Fibroblast of the conjunctiva (primary cell): ENCODE measurements at regions not wholly inside any gene's neighbourhood (a gene's known extent, or its start where the extent isn't known, plus 50 kb on each side); places are given as distances from the start of the nearest gene placed in this dataset.

Experiments used
- DNase-seq: peaks from one replicate; pipeline ENCODE4 v3.0.0-alpha.2; 2010; ENCODE audit warnings: low read depth

DNA sequence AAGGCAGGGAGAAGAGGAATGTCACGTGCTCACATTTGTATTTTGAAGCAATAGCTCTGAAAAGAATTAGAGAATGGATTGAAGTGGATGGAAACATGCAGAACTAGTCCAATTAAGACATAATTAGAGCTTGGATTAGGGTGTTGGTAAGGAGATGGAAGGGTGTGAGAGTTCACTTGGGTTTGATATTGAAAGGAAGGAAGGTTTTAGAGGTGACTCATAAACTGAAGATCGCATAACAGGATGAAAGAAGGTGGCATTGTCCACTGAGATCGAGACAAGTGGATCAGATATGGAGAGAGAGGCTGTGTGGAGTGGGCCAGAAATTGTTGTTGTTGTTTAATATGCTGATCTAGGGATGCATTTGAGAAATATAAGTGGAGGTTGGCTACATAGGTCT lies 244.0 kb upstream of the SMIM31 start:
- DNase-seq = no peak

DNA sequence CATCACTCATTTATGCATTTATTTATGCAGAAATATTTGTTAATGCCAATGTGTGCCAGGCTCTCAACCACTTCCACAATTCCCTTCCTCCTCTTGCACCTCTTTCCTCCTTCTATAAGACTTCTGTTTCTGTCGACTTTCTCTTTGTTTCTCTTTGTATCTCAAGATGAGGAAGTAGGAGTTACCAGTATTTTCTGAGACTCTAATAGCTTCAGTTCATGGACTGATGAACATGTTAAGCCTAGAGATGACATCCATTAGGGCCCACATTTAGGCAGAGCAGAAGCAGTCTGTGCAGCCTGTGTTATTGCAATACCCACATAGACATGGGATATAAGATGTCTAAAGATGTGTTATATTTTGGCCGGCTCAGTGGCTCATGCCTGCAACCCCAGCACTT lies 241.8 kb upstream of the SMIM31 start:
- no peak for DNase-seq

DNA sequence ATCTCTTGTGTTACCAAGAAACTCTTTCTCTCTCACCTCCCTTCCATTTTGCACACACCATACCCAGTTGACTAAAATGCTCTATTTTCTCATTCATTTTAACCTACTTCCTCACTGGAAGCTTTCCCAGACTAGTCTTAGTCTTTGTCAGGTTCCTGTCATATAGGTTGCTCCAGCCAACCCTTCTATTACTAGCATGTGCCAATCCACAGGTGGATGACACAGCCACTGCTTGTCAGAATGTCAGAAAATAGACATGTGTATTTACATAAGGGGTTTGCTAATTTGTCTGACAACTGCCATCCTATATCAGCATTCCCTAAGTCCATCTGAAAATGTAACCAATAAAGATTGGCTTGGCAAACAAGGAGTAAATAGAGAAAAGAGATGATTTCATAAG lies 239.2 kb upstream of the SMIM31 start:
- no peak for DNase-seq

DNA sequence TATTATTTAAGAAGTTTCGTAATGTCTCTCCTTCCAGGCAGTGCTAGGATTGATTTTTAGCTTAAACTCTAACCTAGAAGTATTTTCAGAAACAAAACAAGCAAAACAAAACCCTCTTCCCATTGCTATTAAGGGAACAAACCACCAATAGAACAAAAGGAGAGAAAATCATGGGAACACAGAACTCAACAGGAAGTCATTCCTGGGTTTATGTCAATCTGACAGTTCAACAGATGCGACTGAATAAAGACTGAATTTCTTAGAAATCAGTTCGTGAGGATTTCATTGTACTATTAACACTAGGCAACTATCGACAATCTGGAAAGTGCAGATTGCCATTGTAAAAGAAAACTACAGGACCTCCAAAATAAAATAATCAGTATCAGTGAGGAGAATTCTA lies 229.1 kb upstream of the SMIM31 start:
- DNase-seq = no peak

DNA sequence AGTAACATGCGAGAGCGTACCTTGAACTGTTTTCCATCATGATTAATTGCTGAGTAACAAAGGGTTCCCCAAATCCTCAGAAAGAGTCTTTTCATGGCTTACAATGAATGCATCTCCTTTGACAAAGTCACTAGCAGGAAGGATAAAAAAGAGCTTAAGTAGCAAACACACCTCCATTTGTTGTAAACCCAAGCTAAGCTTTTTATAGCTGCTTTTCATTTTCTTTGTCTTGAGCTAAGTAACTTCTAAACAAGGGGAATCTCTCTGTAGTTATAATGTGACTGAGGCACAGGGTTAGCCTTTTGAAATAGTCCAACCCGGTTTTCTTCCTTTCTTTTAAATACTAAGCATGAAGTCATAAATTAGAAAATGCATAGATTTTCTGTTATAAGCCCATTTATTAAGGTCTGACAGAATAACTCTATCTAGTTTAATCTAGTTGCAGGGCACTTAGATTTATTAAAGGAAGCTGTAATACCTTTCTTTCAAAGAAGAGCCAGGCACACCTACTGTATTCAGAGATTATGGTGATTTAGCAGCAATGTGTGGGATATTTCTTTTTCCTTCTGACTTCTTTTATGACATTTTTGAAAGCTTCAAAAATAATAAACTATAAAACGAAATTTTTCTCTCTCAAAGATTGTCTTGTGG lies 226.9 kb upstream of the SMIM31 start:
- DNase-seq = no peak

DNA sequence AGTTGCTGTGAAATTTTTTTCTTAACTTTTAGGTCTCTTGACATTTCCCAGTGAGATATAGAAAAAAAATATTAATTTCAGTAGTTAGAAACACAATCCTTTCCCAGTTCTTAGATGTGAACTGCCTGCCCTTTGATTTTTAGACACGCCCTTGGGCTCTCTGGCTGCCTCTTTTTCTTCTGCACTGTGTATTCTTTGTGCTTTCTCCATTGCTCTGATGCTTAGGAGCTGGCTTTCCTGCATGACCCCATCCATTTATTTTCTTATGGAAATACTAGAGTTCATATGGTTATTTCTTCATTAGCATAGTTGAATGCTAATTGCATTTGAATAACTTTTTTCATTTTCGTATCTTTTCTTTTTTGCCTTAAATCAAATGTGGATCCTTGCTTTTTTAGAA lies 224.9 kb upstream of the SMIM31 start:
- no peak for DNase-seq

DNA sequence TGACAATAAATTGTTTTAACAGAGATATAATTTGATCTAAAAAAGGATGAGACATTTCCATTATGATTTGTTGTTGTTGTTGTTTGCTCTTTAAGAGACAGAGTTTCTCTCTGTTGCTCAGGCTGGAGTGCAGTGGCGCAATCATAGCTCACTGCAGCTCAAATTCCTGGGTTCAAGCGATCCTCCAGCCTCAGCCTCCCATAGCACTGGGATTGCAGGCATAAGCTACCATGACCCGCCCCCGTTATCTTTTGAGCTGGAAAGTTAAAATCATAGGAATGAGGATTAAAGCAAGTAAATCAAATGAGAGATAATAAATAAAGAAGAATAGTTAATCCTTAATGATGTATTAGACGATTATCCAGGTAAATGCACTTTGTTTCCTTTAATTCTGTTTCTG lies 224.4 kb upstream of the SMIM31 start:
- no peak for DNase-seq

DNA sequence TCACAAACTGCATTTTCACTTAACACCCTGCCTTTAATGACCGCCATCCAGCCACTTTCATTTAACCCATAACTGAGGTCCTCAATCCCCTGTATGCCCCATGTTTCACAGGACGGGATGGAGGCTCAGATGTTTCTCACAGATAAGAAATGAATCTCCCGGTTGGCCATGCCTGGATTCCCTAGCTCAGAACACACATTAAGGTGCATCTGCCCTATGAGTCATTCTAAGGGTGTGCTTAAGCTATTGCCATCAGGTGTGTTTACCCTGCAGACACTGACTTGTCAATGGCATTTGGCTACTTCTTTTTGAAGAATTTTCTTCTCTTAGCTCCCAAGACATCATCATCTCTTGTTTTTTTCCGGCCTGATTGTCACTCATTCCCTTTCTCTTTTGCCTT lies 222.6 kb upstream of the SMIM31 start:
- no peak for DNase-seq

DNA sequence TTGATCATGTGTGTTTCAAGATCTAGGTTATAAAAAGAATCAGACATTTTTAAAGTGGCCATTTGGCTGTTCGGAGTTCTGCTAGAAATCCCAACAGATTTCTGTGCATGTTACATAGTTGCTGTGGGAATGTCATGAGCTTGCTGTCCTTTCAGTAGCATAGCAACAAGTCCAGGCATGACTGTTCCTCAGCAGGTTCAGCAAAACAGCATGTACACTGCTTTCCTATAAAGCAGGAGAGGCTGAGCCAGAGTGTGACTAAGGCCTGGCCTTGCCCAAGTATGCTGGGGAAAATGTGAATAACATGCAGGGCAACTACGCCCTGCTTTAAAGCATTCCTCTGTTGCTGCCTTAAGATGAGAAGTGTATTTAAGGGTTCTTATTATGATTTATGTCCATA lies 217.1 kb upstream of the SMIM31 start:
- DNase-seq = peak; percentile 28

DNA sequence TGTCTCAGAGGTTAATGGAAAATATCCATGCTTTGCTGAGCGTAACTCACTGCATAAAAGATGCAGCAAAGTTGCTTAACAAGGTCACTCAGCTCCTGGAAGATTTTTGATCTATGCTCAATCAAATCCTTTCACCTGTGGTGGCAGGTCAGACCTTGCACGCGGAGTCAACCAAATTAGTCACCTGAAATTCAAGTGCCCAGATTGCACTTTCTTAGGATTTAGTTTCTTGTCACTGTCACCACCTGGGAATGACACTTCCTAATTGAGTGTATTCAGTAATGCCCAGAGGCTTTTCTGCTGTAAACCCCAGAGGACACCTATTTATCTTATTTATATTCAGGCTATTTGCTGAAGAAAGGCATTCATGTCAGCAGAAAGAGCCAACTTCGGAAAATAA lies 215.8 kb upstream of the SMIM31 start:
- DNase-seq = no peak

DNA sequence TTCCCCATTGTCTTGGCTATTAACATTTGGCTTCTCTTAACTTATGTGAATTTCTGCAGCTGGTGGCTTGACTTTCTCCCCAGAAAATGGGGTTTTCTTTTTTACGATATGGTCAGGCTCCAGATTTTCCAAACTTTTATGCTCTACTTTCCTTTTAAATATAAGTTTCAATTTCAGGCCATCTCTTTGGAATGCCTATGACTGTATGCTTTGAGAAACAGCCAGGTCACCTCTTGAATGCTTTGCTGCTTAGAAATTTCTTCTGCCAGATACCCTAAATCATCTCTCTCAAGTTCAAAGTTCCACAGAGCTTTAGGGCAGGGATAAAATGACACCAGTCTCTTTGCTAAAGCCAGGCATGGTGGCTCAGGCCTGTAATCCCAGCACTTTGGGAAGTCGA lies 212.9 kb upstream of the SMIM31 start:
- no peak for DNase-seq

DNA sequence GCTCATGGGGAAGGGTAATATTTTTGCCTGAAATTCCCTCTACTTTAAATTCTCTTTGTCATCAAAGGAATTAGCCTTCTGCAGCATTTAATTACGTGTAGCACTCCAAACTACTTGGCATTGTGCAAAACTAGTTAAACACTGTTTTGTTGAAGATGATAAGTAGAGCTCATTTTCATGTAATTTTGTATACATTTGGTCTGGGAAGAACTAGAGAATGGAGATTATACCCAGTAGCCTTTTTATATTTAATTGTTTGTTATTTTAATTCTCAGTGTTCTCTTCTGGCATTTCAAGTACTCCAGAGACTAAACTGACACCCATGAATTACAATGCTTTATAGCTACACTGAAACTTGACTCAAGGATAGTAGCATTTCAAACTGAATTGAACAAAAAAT lies 211.5 kb upstream of the SMIM31 start:
- DNase-seq = no peak

DNA sequence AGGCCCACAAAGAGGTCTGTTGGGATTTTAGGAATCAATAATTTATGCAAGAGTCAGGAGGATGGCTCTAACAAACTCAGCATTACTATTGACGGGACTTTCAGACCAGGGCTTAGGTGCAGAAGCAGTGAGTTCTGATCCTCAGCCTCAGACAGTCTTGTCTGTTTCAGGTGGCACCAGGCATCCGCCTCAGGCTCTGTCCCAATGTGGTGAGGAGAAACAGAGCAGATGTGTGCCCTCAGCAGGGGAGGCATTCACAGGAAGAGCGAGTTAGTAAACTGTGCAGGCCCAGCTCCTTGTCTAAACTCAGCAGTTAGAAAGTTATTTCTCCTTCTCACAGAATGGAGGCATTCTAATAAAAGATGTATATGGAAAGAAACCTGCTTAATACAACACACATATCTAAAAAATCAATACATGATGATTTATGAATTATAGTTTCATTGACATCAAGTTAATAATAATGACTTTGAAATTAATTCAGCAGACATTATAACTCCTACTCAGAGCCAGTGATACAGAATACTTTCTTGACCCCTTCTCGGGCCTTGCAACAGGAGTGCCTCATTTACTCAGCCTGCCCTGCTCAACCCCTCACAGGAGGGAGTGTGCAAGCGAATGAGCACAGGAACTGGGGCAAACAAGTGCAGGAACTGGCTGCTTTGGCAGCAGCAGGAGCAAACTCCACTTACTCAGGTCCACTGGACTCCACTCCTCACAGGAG lies 202.8 kb upstream of the SMIM31 start:
- DNase-seq = no peak

DNA sequence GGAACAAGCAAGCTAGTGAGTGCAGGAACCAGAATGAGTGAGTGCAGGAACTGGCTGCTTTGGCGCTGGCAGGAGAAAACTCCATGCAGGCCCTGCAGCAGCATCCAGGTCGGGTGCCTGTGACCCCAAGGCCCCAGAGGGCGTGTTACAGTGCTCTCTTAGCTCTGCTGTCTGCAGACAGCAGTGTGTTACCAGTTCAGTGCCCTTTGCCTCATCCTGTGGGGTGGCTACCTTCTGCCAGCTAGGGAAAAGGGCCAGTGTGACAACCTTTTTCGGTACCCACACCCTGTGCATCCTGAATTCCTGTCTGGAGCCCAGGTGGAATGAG lies 202.3 kb upstream of the SMIM31 start:
- DNase-seq = no peak

DNA sequence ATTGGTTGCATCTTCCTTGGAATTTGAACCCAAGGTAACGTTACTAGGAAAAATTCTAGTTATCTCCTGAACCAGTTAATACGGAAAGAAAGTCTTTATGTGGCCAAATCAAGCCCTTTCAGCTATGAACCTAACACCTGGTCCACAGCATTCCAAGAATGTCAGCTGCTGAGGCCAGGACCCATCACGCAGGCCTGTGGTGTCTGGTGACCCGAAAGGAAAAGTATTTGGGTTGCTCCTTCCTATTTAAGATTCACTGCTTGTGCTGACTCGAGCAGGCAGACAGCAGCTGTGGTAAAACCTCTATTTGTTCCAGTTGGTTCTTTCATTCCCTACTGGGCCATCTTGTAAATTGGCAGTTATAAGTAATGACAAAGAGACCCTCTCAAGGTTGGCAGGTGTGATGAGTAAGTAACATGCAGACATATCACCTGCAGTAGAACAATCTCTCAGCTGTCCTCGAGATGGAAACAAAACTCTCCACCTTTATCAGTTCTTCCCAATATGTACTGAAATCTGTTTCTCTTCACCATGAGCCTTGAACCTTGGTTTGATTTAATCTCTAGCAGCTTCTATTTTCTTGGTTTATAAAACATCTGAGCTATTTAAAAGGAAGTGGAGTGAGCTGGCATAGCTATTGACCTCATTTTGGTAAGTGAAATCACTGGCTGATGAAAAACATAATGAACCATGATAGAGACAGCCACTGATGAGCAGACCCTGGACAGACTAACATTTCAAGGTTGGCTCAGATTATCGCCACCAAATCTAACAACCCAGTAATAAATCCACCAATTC lies 182.1 kb upstream of the SMIM31 start:
- no peak for DNase-seq

DNA sequence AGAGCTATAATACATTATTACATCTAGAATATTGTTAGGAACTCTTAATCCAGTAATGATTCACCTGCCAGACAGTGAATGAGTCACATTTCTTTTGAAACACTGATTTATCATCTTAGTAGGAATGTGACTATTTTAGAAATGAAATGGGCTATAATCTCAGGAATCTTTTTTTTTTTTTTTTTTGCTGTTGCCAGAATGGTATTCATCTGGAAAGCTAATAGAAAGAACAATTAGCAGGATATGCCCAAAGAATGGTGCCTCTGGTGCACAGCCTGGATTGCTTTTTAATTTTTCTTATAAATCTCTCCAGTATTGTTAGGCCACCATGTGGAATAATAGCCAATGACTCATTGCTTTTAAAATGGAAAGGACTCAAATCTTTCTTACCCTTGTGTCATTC lies 181.1 kb upstream of the SMIM31 start:
- DNase-seq = no peak

DNA sequence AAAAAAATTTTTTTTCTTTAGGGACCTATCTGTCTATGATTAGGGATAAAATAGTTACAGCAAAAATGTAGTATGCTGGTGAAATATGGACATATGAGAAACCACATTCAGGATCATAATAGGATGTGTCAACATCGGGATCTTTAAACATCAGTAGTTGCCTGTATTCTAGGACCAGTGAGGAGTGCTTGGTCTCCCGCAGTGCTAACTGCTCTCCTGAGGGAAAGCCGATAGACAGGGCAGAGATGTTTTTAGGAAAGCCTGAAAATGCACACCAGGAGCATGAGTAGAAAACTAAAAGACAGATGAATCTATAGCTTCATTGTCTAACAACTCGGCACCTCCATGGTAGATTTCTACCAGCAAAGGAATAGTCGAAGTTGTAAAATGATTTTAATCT lies 178.1 kb upstream of the SMIM31 start:
- no peak for DNase-seq

DNA sequence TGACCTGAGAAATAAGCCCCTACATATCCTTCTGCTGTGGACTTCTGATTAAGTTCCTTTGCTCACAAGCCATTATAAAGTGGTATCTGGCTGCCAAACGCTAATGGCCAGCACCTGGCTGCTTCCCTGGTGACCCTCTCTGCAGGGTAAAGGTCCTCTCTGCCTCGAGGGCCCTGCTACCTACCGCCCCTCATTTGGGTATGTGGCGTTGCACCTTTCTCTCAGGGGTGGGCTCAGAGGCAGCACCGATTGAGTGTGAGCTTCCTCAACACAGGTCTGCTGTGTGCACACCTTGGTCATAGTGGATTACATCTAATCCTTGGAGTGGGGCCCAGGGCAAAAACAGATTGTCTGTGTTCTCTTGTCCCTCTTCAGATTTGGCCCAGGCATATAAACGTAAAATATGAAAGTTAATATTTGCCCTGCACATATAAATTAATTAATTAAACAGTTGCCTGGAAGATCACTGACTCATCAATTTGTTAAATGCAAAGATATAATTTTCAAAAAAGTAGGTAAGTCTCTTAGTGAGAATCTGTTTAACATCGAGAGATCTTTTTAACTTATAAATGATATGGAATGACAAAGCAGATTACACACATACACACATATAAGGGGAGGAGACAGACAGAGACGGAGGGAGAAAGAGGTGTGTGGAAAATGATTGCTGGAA lies 174.5 kb upstream of the SMIM31 start:
- DNase-seq = no peak

DNA sequence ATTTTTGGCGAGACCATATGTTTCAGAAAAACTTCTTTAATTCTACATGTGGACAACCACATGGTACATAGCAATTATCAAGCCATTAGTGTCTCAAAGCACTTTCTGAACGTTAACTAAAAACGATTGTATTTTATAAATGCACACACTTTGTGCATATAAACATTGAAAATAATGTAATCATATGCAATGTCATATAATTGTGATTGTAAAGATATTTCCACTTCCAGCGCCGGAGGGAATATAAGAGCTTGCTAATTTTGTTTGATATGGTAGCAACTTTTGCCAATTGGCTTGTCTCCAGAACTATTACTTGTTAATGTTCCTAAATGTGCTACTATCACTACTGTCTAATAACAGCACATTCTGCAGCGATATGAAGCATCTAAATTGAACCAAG lies 162.3 kb upstream of the SMIM31 start:
- no peak for DNase-seq

DNA sequence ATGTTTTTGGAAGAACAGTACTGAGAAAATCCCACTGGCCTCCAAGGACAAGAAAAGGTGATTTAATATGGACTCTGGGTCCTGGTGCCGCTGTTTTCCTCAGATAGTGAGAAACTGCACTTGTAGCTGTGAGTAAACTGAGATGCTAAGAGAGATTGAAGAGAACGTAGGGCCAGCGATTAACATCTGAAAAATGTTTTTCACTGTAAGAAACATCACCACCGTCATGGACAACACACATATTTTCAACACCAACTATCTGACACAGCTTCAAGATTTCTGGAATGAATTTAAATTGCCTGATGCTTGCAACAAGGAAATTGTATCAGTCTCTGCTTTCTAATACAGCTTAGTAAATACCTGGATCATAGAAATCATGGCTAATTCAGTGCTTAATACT lies 158.2 kb upstream of the SMIM31 start:
- no peak for DNase-seq

DNA sequence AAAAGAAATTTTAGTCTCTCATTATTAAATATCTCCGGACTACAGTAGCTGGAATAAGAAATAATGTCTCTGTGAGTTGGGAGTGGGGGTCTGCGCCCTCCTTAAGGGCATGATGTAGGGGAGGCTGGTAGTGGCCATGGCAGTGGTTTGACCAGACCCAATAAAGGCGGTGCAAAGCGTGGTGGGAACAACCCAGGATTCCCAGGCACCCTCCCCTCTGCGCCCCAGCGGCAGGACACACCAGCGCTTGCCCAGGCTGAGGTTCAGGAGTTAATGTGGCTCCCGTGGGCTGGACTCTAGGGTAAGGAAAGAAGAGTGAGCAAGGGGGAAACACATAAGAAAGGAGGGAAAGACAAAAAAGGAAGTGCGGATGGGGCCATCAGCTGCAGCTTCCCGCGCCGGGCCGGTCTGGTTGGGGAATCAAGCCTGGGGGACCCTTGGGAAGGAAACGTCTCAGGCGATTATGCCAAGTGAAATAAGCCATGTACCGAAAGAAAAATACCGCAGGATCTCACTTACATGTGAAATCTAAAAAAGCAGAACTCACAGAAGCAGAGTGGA lies 157.5 kb upstream of the SMIM31 start:
- no peak for DNase-seq

DNA sequence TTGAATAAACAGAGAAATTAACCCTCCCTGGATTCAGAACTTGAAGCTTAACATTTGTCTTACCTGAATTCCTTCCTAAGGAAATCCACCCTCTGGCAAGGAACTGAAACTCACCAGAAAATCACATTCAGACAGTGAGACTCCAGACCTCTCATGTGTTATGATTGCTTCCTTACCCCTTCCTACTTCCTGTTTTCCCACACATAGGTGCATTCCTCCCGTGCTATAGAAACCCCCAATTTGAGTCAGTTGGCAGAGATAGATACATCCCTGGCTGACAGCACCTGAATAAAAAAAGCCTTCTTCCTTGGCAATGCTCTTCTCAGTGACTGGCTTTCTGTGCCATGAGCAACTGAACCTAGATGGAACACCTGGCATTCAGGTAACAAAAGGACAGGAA lies 157.0 kb upstream of the SMIM31 start:
- no peak for DNase-seq

DNA sequence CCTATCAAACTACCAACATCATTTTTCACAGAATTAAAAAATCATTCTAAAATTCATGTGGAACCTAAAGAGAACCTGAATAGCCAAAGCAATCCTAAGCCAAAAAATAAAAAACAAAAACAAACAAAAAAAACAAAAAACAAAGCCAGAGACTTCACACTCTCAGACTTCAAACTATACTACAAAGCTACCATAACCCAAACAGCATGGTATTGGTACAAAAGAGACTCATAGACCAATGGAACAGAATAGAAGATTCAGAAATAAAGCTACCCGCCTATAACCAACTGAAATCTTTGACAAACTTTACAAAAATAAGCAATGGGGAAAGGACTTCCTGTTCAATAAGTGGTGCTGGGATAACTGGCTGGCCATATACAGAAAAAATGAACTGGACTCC lies 152.3 kb upstream of the SMIM31 start:
- DNase-seq = no peak
